ENCODE measurements at regions not wholly inside any gene's neighbourhood (a gene's known extent, or its start where the extent isn't known, plus 50 kb on each side); places are given as distances from the start of the nearest gene placed in this dataset.

DNA sequence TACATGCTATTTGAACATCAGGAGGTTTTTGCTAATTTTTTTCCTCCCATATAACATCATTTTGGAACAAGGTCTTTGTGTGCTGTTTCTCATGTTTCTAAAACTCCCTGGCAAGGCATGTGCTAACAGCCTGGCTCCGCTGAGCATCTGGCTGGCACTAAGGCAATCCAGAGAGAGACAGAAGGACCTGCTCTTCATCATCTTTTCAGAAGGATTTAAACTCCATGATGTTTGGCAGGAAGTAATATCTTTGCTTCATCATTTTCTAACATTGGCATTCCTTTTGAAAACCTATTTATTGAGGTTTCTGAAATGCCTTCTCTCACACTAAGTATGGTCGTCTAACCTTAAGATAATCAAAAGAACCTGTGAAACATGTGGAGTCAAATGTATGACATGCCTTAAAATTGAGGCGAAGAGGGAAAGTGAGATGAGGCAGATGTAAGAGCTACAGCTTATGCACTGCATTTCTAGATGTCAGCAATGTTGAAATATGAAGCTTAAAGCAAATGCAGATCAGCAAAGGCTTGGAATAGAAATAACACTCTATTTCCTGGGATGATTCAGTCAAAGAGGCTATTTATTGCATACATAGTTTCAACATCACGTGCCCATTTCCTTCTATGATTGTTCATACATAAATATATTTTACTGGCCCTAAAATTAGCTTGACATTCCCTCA is 592.0 kb downstream of the ZNF385D start:
- TF ChIP-seq, protein P1, sequence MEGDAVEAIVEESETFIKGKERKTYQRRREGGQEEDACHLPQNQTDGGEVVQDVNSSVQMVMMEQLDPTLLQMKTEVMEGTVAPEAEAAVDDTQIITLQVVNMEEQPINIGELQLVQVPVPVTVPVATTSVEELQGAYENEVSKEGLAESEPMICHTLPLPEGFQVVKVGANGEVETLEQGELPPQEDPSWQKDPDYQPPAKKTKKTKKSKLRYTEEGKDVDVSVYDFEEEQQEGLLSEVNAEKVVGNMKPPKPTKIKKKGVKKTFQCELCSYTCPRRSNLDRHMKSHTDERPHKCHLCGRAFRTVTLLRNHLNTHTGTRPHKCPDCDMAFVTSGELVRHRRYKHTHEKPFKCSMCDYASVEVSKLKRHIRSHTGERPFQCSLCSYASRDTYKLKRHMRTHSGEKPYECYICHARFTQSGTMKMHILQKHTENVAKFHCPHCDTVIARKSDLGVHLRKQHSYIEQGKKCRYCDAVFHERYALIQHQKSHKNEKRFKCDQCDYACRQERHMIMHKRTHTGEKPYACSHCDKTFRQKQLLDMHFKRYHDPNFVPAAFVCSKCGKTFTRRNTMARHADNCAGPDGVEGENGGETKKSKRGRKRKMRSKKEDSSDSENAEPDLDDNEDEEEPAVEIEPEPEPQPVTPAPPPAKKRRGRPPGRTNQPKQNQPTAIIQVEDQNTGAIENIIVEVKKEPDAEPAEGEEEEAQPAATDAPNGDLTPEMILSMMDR (IDR thresholded peaks at IDR 0.05): no peak
- TF ChIP-seq POLR2A (IDR thresholded peaks at IDR 0.05): no peak
